NB4 (cell line): ENCODE measurements at regions not wholly inside any gene's neighbourhood (a gene's known extent, or its start where the extent isn't known, plus 50 kb on each side); places are given as distances from the start of the nearest gene placed in this dataset.

Experiments
- MYC ChIP-seq: IDR thresholded peaks from 2 replicates; pipeline ENCODE4 v1.6.1; 2011; ENCODE audit warnings: low read depth, low read length
- POLR2A ChIP-seq: IDR thresholded peaks from 2 replicates; pipeline ENCODE4 v1.6.1; 2011; ENCODE audit warnings: mild to moderate bottlenecking; ENCODE audit not compliant: insufficient read length; ENCODE audit errors: extremely low read depth
- TF ChIP-seq, protein P1 (sequence below): IDR thresholded peaks from one replicate; pipeline ENCODE4 v1.5.1; 2012; ENCODE audit warnings: low read depth, low read length

DNA sequence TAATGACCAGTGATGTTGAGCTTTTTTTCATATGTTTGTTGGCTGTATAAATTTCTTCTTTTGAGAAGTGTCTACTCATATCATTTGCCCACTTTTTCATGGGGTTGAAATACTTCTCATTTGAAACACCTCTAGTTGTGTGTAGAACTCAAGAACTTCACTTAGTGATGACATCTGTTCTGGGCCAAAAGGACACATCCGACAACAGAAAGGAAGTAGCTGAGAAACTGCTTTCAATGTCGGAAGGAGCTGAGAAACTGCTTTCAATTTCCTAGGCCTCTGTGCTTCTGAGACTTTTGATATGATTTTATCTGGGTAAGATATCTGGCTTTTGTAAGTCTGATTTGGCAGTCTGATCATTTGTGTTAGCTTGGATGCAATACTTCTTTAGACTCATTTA, 635.3 kb downstream of the TMTC2 start:
- TF ChIP-seq, protein P1, sequence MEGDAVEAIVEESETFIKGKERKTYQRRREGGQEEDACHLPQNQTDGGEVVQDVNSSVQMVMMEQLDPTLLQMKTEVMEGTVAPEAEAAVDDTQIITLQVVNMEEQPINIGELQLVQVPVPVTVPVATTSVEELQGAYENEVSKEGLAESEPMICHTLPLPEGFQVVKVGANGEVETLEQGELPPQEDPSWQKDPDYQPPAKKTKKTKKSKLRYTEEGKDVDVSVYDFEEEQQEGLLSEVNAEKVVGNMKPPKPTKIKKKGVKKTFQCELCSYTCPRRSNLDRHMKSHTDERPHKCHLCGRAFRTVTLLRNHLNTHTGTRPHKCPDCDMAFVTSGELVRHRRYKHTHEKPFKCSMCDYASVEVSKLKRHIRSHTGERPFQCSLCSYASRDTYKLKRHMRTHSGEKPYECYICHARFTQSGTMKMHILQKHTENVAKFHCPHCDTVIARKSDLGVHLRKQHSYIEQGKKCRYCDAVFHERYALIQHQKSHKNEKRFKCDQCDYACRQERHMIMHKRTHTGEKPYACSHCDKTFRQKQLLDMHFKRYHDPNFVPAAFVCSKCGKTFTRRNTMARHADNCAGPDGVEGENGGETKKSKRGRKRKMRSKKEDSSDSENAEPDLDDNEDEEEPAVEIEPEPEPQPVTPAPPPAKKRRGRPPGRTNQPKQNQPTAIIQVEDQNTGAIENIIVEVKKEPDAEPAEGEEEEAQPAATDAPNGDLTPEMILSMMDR, result no peak
- TF ChIP-seq POLR2A, result no peak
- TF ChIP-seq MYC, result no peak
